ENCODE measurements at regions not wholly inside any gene's neighbourhood (a gene's known extent, or its start where the extent isn't known, plus 50 kb on each side); places are given as distances from the start of the nearest gene placed in this dataset.
A peak's percentile ranks its signal among the peaks of the same experiment; 100 is the strongest.

GRCh38 chr7:113446791-113447190 lies 328.4 kb upstream of the SMIM30 start:
- no peak overlapping the region for H3K4me3 ChIP-seq
- no peak for TF ChIP-seq CTCF (IDR thresholded peaks at IDR 0.05)
- no peak for DNase-seq (ENCODE audit: low spot score)
- H3K27ac ChIP-seq, result no peak overlapping the region

- DNase-seq (ENCODE audit: low spot score), result no peak
- no peak for TF ChIP-seq CTCF (IDR thresholded peaks at IDR 0.05)
Measured at GRCh38 chr7:113446391-113446790, 328.0 kb upstream of the SMIM30 start.

GRCh38 chr7:113444261-113444660 lies 325.9 kb upstream of the SMIM30 start:
- TF ChIP-seq CTCF (IDR thresholded peaks at IDR 0.05), result no peak
- Histone ChIP-seq H3K4me3 (no peak overlapping the region), H3K27ac (no peak overlapping the region)
- DNase-seq (ENCODE audit: low spot score), result no peak

More at GRCh38 chr7:113446391-113446790, 328.0 kb upstream of the SMIM30 start:
- Histone ChIP-seq H3K27ac (no peak overlapping the region), H3K4me3 (no peak overlapping the region)

- TF ChIP-seq CTCF (IDR thresholded peaks at IDR 0.05), result no peak
- no peak for DNase-seq (ENCODE audit: low spot score)
- Histone ChIP-seq H3K4me3 (no peak overlapping the region), H3K27ac (no peak overlapping the region)
Measured at GRCh38 chr7:113440173-113440572, 321.8 kb upstream of the SMIM30 start.

- Histone ChIP-seq H3K27ac (no peak overlapping the region), H3K4me3 (no peak overlapping the region)
- DNase-seq (ENCODE audit: low spot score), result no peak
- TF ChIP-seq CTCF (IDR thresholded peaks at IDR 0.05), result no peak
Measured at GRCh38 chr7:113431406-113431805, 313.1 kb upstream of the SMIM30 start.

GRCh38 chr7:113424185-113424817 lies 305.9 kb upstream of the SMIM30 start:
- no peak overlapping the region for H3K27ac ChIP-seq
- no peak for TF ChIP-seq CTCF (IDR thresholded peaks at IDR 0.05)
- H3K4me3 ChIP-seq, result no peak overlapping the region
- DNase-seq (ENCODE audit: low spot score), result no peak

GRCh38 chr7:113421696-113422330 lies 303.5 kb upstream of the SMIM30 start:
- DNase-seq (ENCODE audit: low spot score), result no peak
- H3K27ac ChIP-seq, result no peak overlapping the region
- H3K4me3 ChIP-seq, result no peak overlapping the region
- TF ChIP-seq CTCF (IDR thresholded peaks at IDR 0.05), result peak; percentile 42
